ENCODE measurements at regions not wholly inside any gene's neighbourhood (a gene's known extent, or its start where the extent isn't known, plus 50 kb on each side); places are given as distances from the start of the nearest gene placed in this dataset.
A peak's percentile ranks its signal among the peaks of the same experiment; 100 is the strongest.

DNA sequence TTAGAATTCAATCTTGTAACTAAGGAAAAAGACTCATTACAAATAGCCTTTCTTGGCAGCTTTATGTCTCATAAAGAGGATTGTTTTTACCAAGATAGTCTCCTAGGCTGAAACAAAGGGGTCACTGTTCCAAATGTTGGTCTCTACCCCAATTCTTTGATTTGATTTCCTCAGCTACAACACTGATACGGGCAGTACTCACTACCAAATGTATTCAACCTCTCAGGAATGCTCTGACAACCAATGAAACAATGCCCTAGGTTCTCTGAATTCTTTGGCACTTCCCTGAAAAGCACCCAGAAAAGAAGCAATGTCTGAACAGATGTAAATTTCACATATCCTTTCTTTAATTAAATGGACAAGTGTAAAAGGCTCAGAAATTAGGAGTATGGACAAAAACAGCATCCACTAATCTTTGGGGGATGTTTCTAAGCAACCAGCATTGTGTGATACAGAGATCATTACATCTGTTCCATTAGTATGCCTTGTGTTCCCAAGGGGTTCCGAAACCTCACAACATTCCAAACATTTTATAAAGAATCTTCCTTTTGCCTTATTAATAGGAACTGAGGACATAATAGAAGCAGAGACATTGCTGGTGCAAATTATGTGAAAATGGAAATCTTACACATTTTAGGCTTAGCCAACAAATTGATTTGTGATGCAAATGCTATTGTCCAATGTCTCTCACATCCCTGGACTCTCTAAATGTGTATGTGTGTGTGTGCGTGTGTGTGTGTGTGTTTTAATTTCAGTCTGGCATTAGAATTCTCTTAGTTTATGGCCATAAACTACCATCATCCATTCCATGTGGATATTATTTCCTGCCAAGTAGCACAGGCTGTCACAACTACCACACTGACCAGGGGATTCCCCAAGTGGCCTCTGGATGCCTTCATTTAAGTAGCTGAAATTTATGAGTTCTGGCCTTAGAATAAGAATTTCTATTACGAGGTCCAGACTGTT, 276.0 kb downstream of the MTX2 start:
- H3K27me3 Mint-ChIP-seq = peaks cover 28% of the 10 kb centered on the region
- ATAC-seq (replicated peaks; ENCODE audit: extremely low read depth, poor library complexity, severe bottlenecking) (no peak), DNase-seq (ENCODE audit: low spot score in 2 of 2) (no peak)
- H3K27ac Mint-ChIP-seq (ENCODE audit: low read depth) = no peak overlapping the region
- no peaks in the 10 kb centered on the region for H3K36me3 Mint-ChIP-seq (ENCODE audit: insufficient read depth)
- H3K9me3 Mint-ChIP-seq = no peaks in the 10 kb centered on the region
- H3K4me3 Mint-ChIP-seq = no peak overlapping the region
- no peaks in the 10 kb centered on the region for H3K4me1 Mint-ChIP-seq

DNA sequence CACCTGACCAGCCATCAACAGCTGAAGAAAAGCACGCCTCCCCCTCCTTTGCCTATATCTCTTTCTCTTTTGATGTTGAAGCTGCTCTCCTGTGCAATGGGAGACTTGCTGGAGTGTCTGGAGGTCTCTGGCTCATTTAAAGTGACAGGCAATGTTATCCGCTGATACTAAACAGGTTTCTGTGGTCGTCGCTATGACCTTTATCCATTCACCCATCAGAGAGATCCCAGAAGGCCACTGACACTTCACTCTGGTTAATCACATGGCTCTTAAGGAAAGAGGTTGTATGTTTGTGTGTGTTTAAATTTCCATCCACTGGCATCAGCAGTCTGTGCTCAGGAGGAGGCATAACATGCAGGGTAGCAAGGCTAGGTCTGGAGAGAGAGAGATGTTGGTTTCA, 277.3 kb downstream of the MTX2 start:
- DNase-seq (ENCODE audit: low spot score in 2 of 2) (no peak), ATAC-seq (replicated peaks; ENCODE audit: extremely low read depth, poor library complexity, severe bottlenecking) (no peak)
- H3K27ac Mint-ChIP-seq (ENCODE audit: low read depth) = no peak overlapping the region
- H3K4me1 Mint-ChIP-seq = no peaks in the 10 kb centered on the region
- H3K36me3 Mint-ChIP-seq (ENCODE audit: insufficient read depth) = no peaks in the 10 kb centered on the region
- peaks cover 28% of the 10 kb centered on the region for H3K27me3 Mint-ChIP-seq
- no peak overlapping the region for H3K4me3 Mint-ChIP-seq
- no peaks in the 10 kb centered on the region for H3K9me3 Mint-ChIP-seq

DNA sequence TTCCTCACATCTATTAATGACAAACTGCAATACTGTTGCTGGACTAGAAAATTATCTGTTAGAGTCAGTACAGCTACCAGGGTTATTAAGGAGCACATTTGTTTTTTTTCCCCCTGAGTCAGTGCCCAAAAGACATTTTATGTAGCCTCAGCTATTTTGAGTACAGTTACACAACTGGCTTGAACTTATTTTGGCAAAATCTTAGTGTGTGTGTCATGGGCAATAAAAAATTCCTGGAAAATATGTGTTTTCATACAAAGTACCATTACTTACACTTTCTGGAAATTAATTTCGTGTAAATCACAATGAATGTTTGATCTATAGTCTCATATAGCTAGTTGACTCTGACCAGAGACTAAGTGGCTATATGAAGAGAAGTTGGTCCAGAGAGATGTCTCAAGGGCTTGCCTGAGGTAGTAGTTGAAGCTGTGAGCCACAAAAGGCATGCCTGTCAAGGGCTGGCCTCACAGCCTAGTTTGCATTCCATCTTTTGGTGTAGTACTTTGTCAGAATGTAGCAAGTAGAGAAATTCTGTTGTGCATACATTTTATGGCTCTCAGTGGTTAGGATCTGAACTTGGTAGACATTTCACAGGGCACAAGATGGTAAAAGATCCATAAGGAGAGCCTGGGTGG, 283.4 kb downstream of the MTX2 start:
- no peak overlapping the region for H3K4me3 Mint-ChIP-seq

DNA sequence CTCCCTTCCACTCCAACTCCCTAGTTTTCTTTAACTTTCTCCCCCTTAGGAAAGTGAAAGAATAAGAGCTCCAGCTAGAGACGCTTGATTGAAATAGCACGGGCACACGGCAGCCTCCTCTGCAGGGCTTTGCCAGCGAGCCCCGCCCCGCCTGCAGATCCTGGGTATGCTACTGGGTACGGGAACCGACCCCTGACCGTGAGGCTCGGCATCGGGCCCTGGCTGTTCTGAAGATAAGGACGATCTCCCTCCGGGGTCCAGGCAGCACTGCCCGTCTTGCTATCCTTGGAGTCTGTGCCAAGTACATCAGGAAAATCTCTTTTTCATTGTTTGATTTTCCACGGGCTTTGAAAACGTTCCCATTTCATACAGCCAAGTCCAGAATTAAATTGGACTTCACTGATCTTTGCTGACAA, 284.5 kb downstream of the MTX2 start:
- Mint-ChIP-seq H3K9me3 (no peaks in the 10 kb centered on the region), H3K36me3 (ENCODE audit: insufficient read depth) (no peaks in the 10 kb centered on the region), H3K27me3 (peaks cover 48% of the 10 kb centered on the region), H3K27ac (ENCODE audit: low read depth) (no peak overlapping the region), H3K4me3 (peak overlapping the region; percentile 72), H3K4me1 (peaks cover 14% of the 10 kb centered on the region)
- ATAC-seq (replicated peaks; ENCODE audit: extremely low read depth, poor library complexity, severe bottlenecking) = peak; percentile 63
- DNase-seq (ENCODE audit: low spot score in 2 of 2) = no peak

More for the DNA sequence above, 283.4 kb downstream of the MTX2 start:
- ATAC-seq (replicated peaks; ENCODE audit: extremely low read depth, poor library complexity, severe bottlenecking) (no peak), DNase-seq (ENCODE audit: low spot score in 2 of 2) (no peak)
- Mint-ChIP-seq H3K36me3 (ENCODE audit: insufficient read depth) (no peaks in the 10 kb centered on the region), H3K4me1 (peaks cover 14% of the 10 kb centered on the region), H3K9me3 (no peaks in the 10 kb centered on the region), H3K27ac (ENCODE audit: low read depth) (no peak overlapping the region), H3K27me3 (peaks cover 37% of the 10 kb centered on the region)

DNA sequence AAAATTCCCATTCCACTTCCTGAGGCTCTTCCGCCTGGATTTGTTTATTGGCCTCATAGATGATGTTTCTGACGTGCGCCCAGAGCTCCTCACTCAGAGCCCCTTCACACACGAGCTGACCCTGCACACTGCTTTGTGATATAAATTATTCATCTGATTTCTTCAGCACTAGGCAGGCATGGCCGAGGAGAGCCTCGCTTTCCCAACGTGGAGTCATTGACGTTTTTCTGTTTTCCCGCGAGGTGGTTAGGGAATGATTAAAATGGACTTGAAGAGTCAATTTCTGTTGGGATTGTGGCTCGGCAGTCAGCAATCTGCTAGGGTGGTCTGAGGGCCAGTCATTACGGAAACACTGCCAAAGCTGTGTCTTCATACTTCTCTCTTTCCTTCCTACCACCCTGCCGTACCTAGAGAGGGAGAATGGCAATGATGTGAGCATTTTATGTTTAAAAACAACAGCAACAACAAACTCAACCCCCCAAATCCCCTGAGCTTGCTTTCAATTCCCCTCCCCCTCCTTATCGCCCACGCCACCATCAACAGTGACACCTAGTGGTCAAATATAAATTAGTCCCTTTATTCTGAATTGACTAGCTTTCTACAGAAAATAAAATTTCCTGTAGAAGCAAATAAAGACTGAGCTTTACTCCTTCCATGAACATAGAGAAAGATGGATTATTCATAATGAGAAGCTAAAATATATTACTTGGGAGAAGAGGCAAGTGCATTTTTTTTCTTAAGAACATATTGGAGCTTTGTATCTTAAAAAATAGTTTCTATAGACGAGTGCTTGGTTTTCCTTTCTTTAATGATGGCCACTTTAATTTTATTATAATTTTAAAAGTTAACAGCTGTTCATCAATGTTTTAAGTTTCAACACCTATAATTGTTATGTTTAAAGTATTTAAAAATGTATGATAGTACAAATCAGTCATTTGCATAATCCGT, 285.1 kb downstream of the MTX2 start:
- DNase-seq (ENCODE audit: low spot score in 2 of 2) = peak in 1 of 2 donors; percentile 15
- peak; percentile 42 for ATAC-seq (replicated peaks; ENCODE audit: extremely low read depth, poor library complexity, severe bottlenecking)
- H3K4me3 Mint-ChIP-seq = peak overlapping the region; percentile 72
- H3K9me3 Mint-ChIP-seq = no peaks in the 10 kb centered on the region
- peaks cover 14% of the 10 kb centered on the region for H3K4me1 Mint-ChIP-seq
- H3K27ac Mint-ChIP-seq (ENCODE audit: low read depth) = no peak overlapping the region
- H3K36me3 Mint-ChIP-seq (ENCODE audit: insufficient read depth) = no peaks in the 10 kb centered on the region
- H3K27me3 Mint-ChIP-seq = peaks cover 55% of the 10 kb centered on the region

- no peak for ATAC-seq (replicated peaks; ENCODE audit: extremely low read depth, poor library complexity, severe bottlenecking)
- H3K27me3 Mint-ChIP-seq = peaks cover 62% of the 10 kb centered on the region
- no peak for DNase-seq (ENCODE audit: low spot score in 2 of 2)
- H3K9me3 Mint-ChIP-seq = no peaks in the 10 kb centered on the region
- peaks cover 14% of the 10 kb centered on the region for H3K4me1 Mint-ChIP-seq
- H3K27ac Mint-ChIP-seq (ENCODE audit: low read depth) = no peak overlapping the region
- H3K4me3 Mint-ChIP-seq = no peak overlapping the region
- H3K36me3 Mint-ChIP-seq (ENCODE audit: insufficient read depth) = peaks cover 3% of the 10 kb centered on the region
These were observed 285.9 kb downstream of the MTX2 start for GRCh38 chr2:176555112-176555511.

DNA sequence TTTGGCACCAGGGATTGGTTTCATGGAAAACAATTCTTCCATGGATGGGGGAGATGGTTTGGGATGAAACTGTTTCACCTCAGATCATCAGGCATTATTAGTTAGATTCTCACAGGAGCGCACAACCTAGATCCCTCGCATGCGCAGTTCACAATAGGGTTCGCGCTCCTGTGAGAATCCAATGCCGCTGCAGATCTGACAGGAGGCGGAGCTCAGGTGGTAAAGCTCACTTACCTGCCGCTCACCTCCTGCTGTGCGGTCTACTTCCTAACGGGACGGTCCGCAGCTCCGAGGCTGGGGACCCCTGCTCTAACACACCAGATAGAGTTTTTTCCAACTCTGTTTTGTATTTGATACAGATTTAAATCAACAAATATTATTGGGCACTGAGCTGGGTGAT, 286.5 kb downstream of the MTX2 start:
- Mint-ChIP-seq H3K9me3 (no peaks in the 10 kb centered on the region), H3K36me3 (ENCODE audit: insufficient read depth) (peaks cover 3% of the 10 kb centered on the region), H3K27ac (ENCODE audit: low read depth) (no peak overlapping the region), H3K4me3 (no peak overlapping the region), H3K4me1 (peaks cover 14% of the 10 kb centered on the region), H3K27me3 (peaks cover 69% of the 10 kb centered on the region)
- no peak for DNase-seq (ENCODE audit: low spot score in 2 of 2)
- ATAC-seq (replicated peaks; ENCODE audit: extremely low read depth, poor library complexity, severe bottlenecking) = no peak

GRCh38 chr2:176556373-176556772, 287.1 kb downstream of the MTX2 start:
- no peak for DNase-seq (ENCODE audit: low spot score in 2 of 2)
- peaks cover 74% of the 10 kb centered on the region for H3K27me3 Mint-ChIP-seq
- no peak overlapping the region for H3K4me3 Mint-ChIP-seq
- peaks cover 3% of the 10 kb centered on the region for H3K36me3 Mint-ChIP-seq (ENCODE audit: insufficient read depth)
- no peaks in the 10 kb centered on the region for H3K9me3 Mint-ChIP-seq
- no peak overlapping the region for H3K27ac Mint-ChIP-seq (ENCODE audit: low read depth)
- peaks cover 14% of the 10 kb centered on the region for H3K4me1 Mint-ChIP-seq
- no peak for ATAC-seq (replicated peaks; ENCODE audit: extremely low read depth, poor library complexity, severe bottlenecking)

GRCh38 chr2:176557821-176558220, 288.6 kb downstream of the MTX2 start:
- Mint-ChIP-seq H3K9me3 (no peaks in the 10 kb centered on the region), H3K27ac (ENCODE audit: low read depth) (no peak overlapping the region), H3K27me3 (peaks cover 87% of the 10 kb centered on the region), H3K4me1 (peaks cover 14% of the 10 kb centered on the region), H3K4me3 (no peak overlapping the region), H3K36me3 (ENCODE audit: insufficient read depth) (peaks cover 3% of the 10 kb centered on the region)
- DNase-seq (ENCODE audit: low spot score in 2 of 2) (no peak), ATAC-seq (replicated peaks; ENCODE audit: extremely low read depth, poor library complexity, severe bottlenecking) (no peak)

DNA sequence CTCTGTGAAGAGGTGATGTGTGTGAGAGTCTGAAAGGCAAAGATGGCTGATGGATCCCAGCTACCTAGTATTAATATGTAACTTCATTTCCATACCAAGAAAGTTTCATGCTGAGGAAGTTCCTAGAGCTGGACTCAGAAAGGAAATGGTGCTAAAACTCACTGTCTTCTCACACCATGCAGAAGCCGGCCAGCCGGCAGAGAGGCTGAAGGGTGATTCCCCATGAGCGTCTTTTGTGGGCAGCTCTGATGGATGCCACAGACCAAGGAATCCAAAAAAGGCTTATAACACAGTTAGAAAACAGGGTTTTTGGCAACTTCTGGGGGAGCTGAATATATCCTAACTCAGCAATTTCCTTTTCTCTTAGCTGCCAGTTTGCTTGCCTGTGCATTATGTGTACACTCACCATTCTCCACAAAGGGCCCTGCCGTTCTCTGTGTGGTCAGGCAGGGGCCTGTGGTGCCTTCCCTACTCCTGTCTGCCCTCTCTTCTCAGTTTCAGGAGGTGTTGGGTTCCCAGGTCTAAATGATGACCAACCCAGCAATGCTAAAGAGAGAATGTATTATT, 289.4 kb downstream of the MTX2 start:
- no peak overlapping the region for H3K27ac Mint-ChIP-seq (ENCODE audit: low read depth)
- ATAC-seq (replicated peaks; ENCODE audit: extremely low read depth, poor library complexity, severe bottlenecking) (no peak), DNase-seq (ENCODE audit: low spot score in 2 of 2) (no peak)
- H3K4me3 Mint-ChIP-seq = no peak overlapping the region
- H3K36me3 Mint-ChIP-seq (ENCODE audit: insufficient read depth) = peaks cover 3% of the 10 kb centered on the region
- peaks cover 11% of the 10 kb centered on the region for H3K4me1 Mint-ChIP-seq
- peaks cover 87% of the 10 kb centered on the region for H3K27me3 Mint-ChIP-seq
- no peaks in the 10 kb centered on the region for H3K9me3 Mint-ChIP-seq

DNA sequence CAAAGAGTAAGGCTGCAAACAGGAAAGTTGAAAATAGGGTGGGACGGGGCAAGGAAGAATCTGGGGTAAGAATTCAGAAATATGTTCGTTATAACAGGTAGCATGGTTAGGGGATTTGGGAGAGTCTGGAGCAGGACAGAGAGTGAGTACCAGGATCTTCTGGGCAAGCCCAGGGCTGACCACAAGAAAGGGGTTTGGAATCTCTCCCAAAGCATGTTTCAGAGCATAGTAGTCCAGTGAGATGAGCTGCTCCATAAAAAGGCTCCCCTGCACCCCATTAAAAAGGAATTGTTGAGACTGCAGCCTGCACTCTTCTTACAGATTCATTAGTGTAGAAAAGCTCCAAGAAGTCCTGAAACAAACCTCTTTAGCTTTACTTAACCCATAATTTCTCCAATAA, 291.1 kb downstream of the MTX2 start:
- DNase-seq (ENCODE audit: low spot score in 2 of 2) (no peak), ATAC-seq (replicated peaks; ENCODE audit: extremely low read depth, poor library complexity, severe bottlenecking) (no peak)
- no peaks in the 10 kb centered on the region for H3K4me1 Mint-ChIP-seq
- peaks cover 3% of the 10 kb centered on the region for H3K36me3 Mint-ChIP-seq (ENCODE audit: insufficient read depth)
- H3K27ac Mint-ChIP-seq (ENCODE audit: low read depth) = no peak overlapping the region
- peaks cover 94% of the 10 kb centered on the region for H3K27me3 Mint-ChIP-seq
- H3K9me3 Mint-ChIP-seq = no peaks in the 10 kb centered on the region
- H3K4me3 Mint-ChIP-seq = no peak overlapping the region

- no peaks in the 10 kb centered on the region for H3K4me1 Mint-ChIP-seq
- H3K27ac Mint-ChIP-seq (ENCODE audit: low read depth) = no peak overlapping the region
- ATAC-seq (replicated peaks; ENCODE audit: extremely low read depth, poor library complexity, severe bottlenecking) = no peak
- peaks cover 90% of the 10 kb centered on the region for H3K27me3 Mint-ChIP-seq
- no peaks in the 10 kb centered on the region for H3K9me3 Mint-ChIP-seq
- H3K36me3 Mint-ChIP-seq (ENCODE audit: insufficient read depth) = peaks cover 3% of the 10 kb centered on the region
- DNase-seq (ENCODE audit: low spot score in 2 of 2) = no peak
- no peak overlapping the region for H3K4me3 Mint-ChIP-seq
These were observed 292.5 kb downstream of the MTX2 start for GRCh38 chr2:176561706-176562105.

Measured in central memory CD8-positive, alpha-beta T cell (primary cell).